Testis (tissue), 2 donors: ENCODE measurements at regions not wholly inside any gene's neighbourhood (a gene's known extent, or its start where the extent isn't known, plus 50 kb on each side); places are given as distances from the start of the nearest gene placed in this dataset.

Experiments
- CTCF ChIP-seq, 3 experiments: fragments of 450-650 bp in 2 of 3; fragments of 200-600 bp in 1 of 3; sonication (generic) in 1 of 3; IDR thresholded peaks; one replicate each; pipeline ENCODE4 v1.5.1; 2016 to 2019; ENCODE audit warnings: antibody characterized with exemption in 3 of 3, mild to moderate bottlenecking in 2 of 3, moderate library complexity in 1 of 3
- POLR2A ChIP-seq: fragments of 450-650 bp; IDR thresholded peaks from one replicate; pipeline ENCODE4 v1.6.1; 2017; ENCODE audit warnings: antibody characterized with exemption, mild to moderate bottlenecking, moderate library complexity

- TF ChIP-seq POLR2A (no peak), CTCF (IDR thresholded peaks at IDR 0.05) (no peak)
Measured at GRCh38 chr3:102573483-102574028, 138.7 kb downstream of the ZPLD1 start.
